GM23338 (cell line): ENCODE measurements at regions not wholly inside any gene's neighbourhood (a gene's known extent, or its start where the extent isn't known, plus 50 kb on each side); places are given as distances from the start of the nearest gene placed in this dataset.

Source experiments
- CTCF ChIP-seq, 2 experiments: fragments of 200-600 bp in 1 of 2; sonication (generic) in 1 of 2; conservative IDR thresholded peaks; 2 replicates each; pipeline versions ENCODE4 v1.5.1 to v1.6.1; 2016 to 2017; ENCODE audit warnings: antibody characterized with exemption in 2 of 2, low read depth in 2 of 2, mild to moderate bottlenecking in 2 of 2, moderate library complexity in 1 of 2
- EZH2 ChIP-seq: fragments of 200-600 bp; sonication (generic); IDR thresholded peaks from one replicate; pipeline ENCODE4 v1.8.0; 2017; ENCODE audit warnings: antibody characterized with exemption, mild to moderate bottlenecking, low read depth; ENCODE audit not compliant: unreplicated experiment
- EZH2phosphoT487 ChIP-seq: fragments of 200-600 bp; sonication (generic); IDR thresholded peaks from one replicate; pipeline ENCODE4 v1.8.1; 2018; ENCODE audit warnings: antibody characterized with exemption; ENCODE audit not compliant: unreplicated experiment
- JUNB ChIP-seq: IDR thresholded peaks from one replicate; pipeline ENCODE4 v1.6.1; 2016; ENCODE audit warnings: antibody characterized with exemption; ENCODE audit not compliant: unreplicated experiment
- POLR2AphosphoS5 ChIP-seq: IDR thresholded peaks from 2 replicates; pipeline ENCODE4 v1.6.1; 2016; ENCODE audit warnings: antibody characterized with exemption, low read depth
- REST ChIP-seq: IDR thresholded peaks from one replicate; pipeline ENCODE4 v1.6.1; 2018; ENCODE audit warnings: antibody characterized with exemption; ENCODE audit not compliant: unreplicated experiment

- TF ChIP-seq CTCF (conservative IDR thresholded peaks at IDR 0.05; ENCODE audit: low read depth in 2 of 2) (no peak), POLR2AphosphoS5 (no peak), REST (no peak), JUNB (no peak), EZH2phosphoT487 (no peak), EZH2 (no peak)
Observed at GRCh38 chr5:107005161-107005560, 665.6 kb downstream of the EFNA5 start.
